ENCODE measurements at regions not wholly inside any gene's neighbourhood (a gene's known extent, or its start where the extent isn't known, plus 50 kb on each side); places are given as distances from the start of the nearest gene placed in this dataset.

DNA sequence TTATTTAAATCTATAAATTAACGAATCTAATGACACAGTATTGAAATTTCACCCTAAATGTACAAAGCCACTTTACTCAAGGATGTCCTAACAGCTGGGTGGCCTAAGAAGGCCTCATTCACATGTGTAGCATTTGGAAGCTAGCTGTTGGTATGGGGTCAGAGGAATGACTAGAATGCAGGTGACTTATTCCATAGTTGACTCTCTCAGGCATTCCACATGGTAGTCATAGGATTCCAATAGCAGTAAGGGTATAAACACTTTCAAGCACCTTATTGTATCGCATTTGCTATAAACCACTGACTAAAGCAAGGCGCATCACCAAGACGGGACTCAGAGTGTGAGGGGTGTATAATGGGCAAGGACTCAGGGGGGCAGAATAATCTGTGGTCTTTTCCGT lies 294.8 kb upstream of the EPHA3 start:
- Histone ChIP-seq H3K27me3 (ENCODE audit: control insufficient read depth, insufficient read depth, low read length) (no peaks in the 10 kb centered on the region), H3K27ac (ENCODE audit: low read depth in 2 of 2, low read length in 2 of 2) (no peak overlapping the region), H3K4me1 (ENCODE audit: control insufficient read depth in 2 of 3, insufficient read depth in 2 of 3, low read depth in 1 of 3, low read length in 3 of 3) (no peaks in the 10 kb centered on the region), H3K9me3 (ENCODE audit: control insufficient read depth in 2 of 3, insufficient read depth in 1 of 3, low read length in 3 of 3) (no peaks in the 10 kb centered on the region), H3K36me3 (ENCODE audit: control insufficient read depth in 2 of 3, insufficient read depth in 3 of 3, low read length in 3 of 3) (no peaks in the 10 kb centered on the region), H3K9ac (ENCODE audit: low read length in 3 of 3) (no peak overlapping the region), H3K4me3 (ENCODE audit: low read length in 3 of 3) (no peak overlapping the region)
- intact Hi-C loops (cut with DNase I) = no loop called here
- TF ChIP-seq, protein P1, sequence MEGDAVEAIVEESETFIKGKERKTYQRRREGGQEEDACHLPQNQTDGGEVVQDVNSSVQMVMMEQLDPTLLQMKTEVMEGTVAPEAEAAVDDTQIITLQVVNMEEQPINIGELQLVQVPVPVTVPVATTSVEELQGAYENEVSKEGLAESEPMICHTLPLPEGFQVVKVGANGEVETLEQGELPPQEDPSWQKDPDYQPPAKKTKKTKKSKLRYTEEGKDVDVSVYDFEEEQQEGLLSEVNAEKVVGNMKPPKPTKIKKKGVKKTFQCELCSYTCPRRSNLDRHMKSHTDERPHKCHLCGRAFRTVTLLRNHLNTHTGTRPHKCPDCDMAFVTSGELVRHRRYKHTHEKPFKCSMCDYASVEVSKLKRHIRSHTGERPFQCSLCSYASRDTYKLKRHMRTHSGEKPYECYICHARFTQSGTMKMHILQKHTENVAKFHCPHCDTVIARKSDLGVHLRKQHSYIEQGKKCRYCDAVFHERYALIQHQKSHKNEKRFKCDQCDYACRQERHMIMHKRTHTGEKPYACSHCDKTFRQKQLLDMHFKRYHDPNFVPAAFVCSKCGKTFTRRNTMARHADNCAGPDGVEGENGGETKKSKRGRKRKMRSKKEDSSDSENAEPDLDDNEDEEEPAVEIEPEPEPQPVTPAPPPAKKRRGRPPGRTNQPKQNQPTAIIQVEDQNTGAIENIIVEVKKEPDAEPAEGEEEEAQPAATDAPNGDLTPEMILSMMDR (IDR thresholded peaks at IDR 0.05; ENCODE audit: borderline replicate concordance, extremely low read depth, insufficient read depth) = no peak
- no peak for DNase-seq
- FAIRE-seq = no peak

DNA sequence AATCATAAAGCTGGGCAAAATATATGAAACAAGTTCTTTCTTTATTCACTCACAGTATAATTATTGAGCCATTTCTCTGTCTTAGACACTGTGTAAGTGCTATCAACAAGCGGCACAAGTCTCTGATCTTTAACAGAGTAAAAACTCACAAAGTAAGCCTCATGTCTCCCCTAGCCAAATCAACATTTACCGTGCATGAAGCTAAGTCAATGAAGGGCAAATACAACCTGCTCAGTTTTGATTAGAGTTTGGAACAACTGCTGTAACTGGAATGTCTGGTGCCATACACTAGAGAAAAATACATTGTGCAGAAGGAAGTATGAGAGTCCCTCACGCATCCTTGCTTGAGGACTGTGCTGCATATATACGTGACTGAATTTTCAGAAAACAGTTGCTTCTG lies 291.0 kb upstream of the EPHA3 start:
- TF ChIP-seq, protein P1 (IDR thresholded peaks at IDR 0.05; ENCODE audit: borderline replicate concordance, extremely low read depth, insufficient read depth) = no peak
- no peaks in the 10 kb centered on the region for H3K27me3 ChIP-seq (ENCODE audit: control insufficient read depth, insufficient read depth, low read length)
- H3K9ac ChIP-seq (ENCODE audit: low read length in 3 of 3) = no peak overlapping the region
- H3K4me3 ChIP-seq (ENCODE audit: low read length in 3 of 3) = no peak overlapping the region
- H3K9me3 ChIP-seq (ENCODE audit: control insufficient read depth in 2 of 3, insufficient read depth in 1 of 3, low read length in 3 of 3) = no peaks in the 10 kb centered on the region
- intact Hi-C loops (cut with DNase I) = no loop called here
- H3K4me1 ChIP-seq (ENCODE audit: control insufficient read depth in 2 of 3, insufficient read depth in 2 of 3, low read depth in 1 of 3, low read length in 3 of 3) = no peaks in the 10 kb centered on the region
- H3K27ac ChIP-seq (ENCODE audit: low read depth in 2 of 2, low read length in 2 of 2) = no peak overlapping the region
- no peak for DNase-seq
- FAIRE-seq = no peak
- no peaks in the 10 kb centered on the region for H3K36me3 ChIP-seq (ENCODE audit: control insufficient read depth in 2 of 3, insufficient read depth in 3 of 3, low read length in 3 of 3)

DNA sequence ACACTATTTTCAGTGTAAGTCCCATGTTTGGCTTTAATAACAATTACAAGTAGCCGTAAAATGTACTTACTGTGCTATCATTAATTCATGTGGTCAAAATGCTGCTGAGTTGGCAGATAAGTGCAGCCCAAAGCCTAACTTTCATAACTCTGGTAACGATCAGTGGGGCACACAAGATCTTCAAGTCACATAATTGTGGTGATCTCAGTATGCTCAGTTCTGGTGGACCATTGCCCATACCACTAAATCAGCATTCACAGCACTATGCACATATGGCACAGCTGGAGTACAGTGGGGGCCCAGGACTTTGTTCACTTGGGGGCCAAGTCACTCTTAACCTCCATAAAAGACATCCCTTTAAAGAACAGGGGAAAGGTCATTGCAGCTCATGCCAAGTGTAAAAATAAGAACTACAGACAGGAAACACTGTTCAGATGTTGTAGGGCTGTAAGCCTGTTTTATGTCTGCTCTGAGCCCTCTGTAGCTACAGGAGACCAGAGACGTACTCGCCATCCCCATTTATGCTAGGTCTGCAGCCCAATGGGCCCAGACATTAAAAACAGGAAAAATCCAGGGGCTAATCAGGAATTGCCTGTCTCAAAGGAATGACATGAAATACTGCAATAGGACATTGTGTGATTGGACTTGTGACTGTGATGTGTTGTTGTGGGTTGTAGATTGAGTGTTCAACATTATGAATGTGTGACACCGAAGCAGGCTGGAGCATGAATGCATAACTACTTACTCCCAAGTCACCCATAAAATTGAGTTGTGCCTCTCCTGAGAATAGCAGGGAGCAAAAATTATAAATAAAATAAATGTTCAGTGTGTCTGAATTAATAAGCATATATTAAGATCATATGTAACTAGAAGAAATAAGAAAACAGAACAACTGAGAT lies 282.5 kb upstream of the EPHA3 start:
- TF ChIP-seq, protein P1 (IDR thresholded peaks at IDR 0.05; ENCODE audit: borderline replicate concordance, extremely low read depth, insufficient read depth) = no peak
- H3K9ac ChIP-seq (ENCODE audit: low read length in 3 of 3) = no peak overlapping the region
- no peaks in the 10 kb centered on the region for H3K36me3 ChIP-seq (ENCODE audit: control insufficient read depth in 2 of 3, insufficient read depth in 3 of 3, low read length in 3 of 3)
- no peaks in the 10 kb centered on the region for H3K9me3 ChIP-seq (ENCODE audit: control insufficient read depth in 2 of 3, insufficient read depth in 1 of 3, low read length in 3 of 3)
- no peaks in the 10 kb centered on the region for H3K4me1 ChIP-seq (ENCODE audit: control insufficient read depth in 2 of 3, insufficient read depth in 2 of 3, low read depth in 1 of 3, low read length in 3 of 3)
- peak in 4 of 5 donors; percentile 23 to 61 (median 26) for DNase-seq
- no peaks in the 10 kb centered on the region for H3K27me3 ChIP-seq (ENCODE audit: control insufficient read depth, insufficient read depth, low read length)
- no peak overlapping the region for H3K27ac ChIP-seq (ENCODE audit: low read depth in 2 of 2, low read length in 2 of 2)
- H3K4me3 ChIP-seq (ENCODE audit: low read length in 3 of 3) = no peak overlapping the region
- FAIRE-seq = no peak
- intact Hi-C loops (cut with DNase I) = no loop called here
